H1 (cell line): ENCODE measurements at regions not wholly inside any gene's neighbourhood (a gene's known extent, or its start where the extent isn't known, plus 50 kb on each side); places are given as distances from the start of the nearest gene placed in this dataset.

Experiments
- CTCF ChIA-PET: fragments of 300-600 bp; sonication (Branson Sonifier 250); formaldehyde crosslinking; loops from one replicate; lab custom pipeline; 2021; ENCODE audit not compliant: partially characterized antibody; lab: Charles Lee
- POLR2A ChIA-PET: fragments of 300-600 bp; sonication (Branson Sonifier 250); formaldehyde crosslinking; loops from one replicate; lab custom pipeline; 2021; ENCODE audit warnings: inconsistent platforms; ENCODE audit not compliant: partially characterized antibody; lab: Charles Lee
- DNase-seq, 2 experiments: peaks; one replicate each; pipeline versions ENCODE4 v3.0.0 to v3.0.0-alpha.2; 2010 to 2022; ENCODE audit warnings: low spot score in 2 of 2, low read depth in 1 of 2, mixed read lengths in 1 of 2
- FAIRE-seq: peaks from 2 replicates; lab custom pipeline; 2011; peaks lifted over from hg19 to GRCh38; lab: Jason Lieb, UNC
- H2AFZ ChIP-seq: 2 replicates; pipeline ENCODE4 v1.8.1; 2012; ENCODE audit warnings: low read length, inconsistent platforms
- H2AK5ac ChIP-seq: 2 replicates; pipeline ENCODE4 v1.6.1; 2013; ENCODE audit warnings: low read depth, low read length
- H2BK120ac ChIP-seq: replicated peaks from 2 replicates; pipeline ENCODE3; 2013; ENCODE audit warnings: low read depth, low read length, inconsistent platforms
- H2BK12ac ChIP-seq: 2 replicates; pipeline ENCODE4 v1.6.1; 2013; ENCODE audit warnings: low read depth, low read length
- H2BK15ac ChIP-seq: 2 replicates; pipeline ENCODE4 v1.6.1; 2013; ENCODE audit warnings: low read length
- H2BK20ac ChIP-seq: 2 replicates; pipeline ENCODE4 v1.6.1; 2013; ENCODE audit warnings: low read length
- H2BK5ac ChIP-seq: 2 replicates; pipeline ENCODE4 v1.6.1; 2013; ENCODE audit warnings: low read depth, low read length
- H3K14ac ChIP-seq: 2 replicates; pipeline ENCODE4 v1.6.1; 2013; ENCODE audit warnings: inconsistent platforms; ENCODE audit not compliant: insufficient read length
- H3K18ac ChIP-seq: 2 replicates; pipeline ENCODE4 v1.6.1; 2013; ENCODE audit warnings: low read length; ENCODE audit errors: extremely low read depth
- H3K23ac ChIP-seq: 2 replicates; pipeline ENCODE4 v1.6.1; 2013; ENCODE audit warnings: inconsistent platforms; ENCODE audit not compliant: insufficient read length
- H3K23me2 ChIP-seq: 2 replicates; pipeline ENCODE4 v1.6.1; 2013; ENCODE audit warnings: low read depth, low read length
- H3K27ac ChIP-seq: 2 replicates; pipeline ENCODE4 v1.6.1; 2011; ENCODE audit warnings: low read depth, low read length, inconsistent platforms
- H3K27me3 ChIP-seq, 4 experiments: replicated peaks in 1 of 4; 1 replicate in 1 of 4; 2 replicates in 3 of 4; pipeline versions ENCODE4 v1.6.1 to v1.8.1; 2011 to 2013; ENCODE audit warnings: low read length in 3 of 4, mild to moderate bottlenecking in 3 of 4, inconsistent platforms in 2 of 4, mixed read lengths in 2 of 4, moderate library complexity in 1 of 4; ENCODE audit not compliant: control insufficient read depth in 3 of 4, insufficient read depth in 3 of 4; ENCODE audit errors: extremely low read depth in 1 of 4
- H3K36me3 ChIP-seq, 4 experiments: 2 replicates each; pipeline versions ENCODE4 v1.6.1 to v1.8.1; 2011 to 2013; ENCODE audit warnings: mild to moderate bottlenecking in 4 of 4, low read length in 3 of 4, moderate library complexity in 2 of 4, control low read depth in 1 of 4, inconsistent platforms in 1 of 4; ENCODE audit not compliant: insufficient read depth in 4 of 4, control insufficient read depth in 2 of 4
- H3K4ac ChIP-seq: replicated peaks from 2 replicates; pipeline ENCODE3; 2013; ENCODE audit warnings: low read length, low read depth, mixed read lengths, inconsistent platforms; ENCODE audit not compliant: insufficient read length
- H3K4me1 ChIP-seq, 4 experiments: replicated peaks in 1 of 4; 1 replicate in 1 of 4; 2 replicates in 3 of 4; pipeline versions ENCODE4 v1.6.1 to v1.8.1; 2011 to 2013; ENCODE audit warnings: low read length in 3 of 4, inconsistent platforms in 2 of 4, mixed read lengths in 1 of 4; ENCODE audit not compliant: insufficient read depth in 4 of 4, control insufficient read depth in 3 of 4
- H3K4me2 ChIP-seq, 2 experiments: 2 replicates each; pipeline versions ENCODE4 v1.6.1 to v1.8.1; 2011 to 2013; ENCODE audit warnings: low read depth in 2 of 2, low read length in 2 of 2, control low read depth in 1 of 2, inconsistent platforms in 1 of 2, mild to moderate bottlenecking in 1 of 2; ENCODE audit not compliant: insufficient read depth in 1 of 2
- H3K4me3 ChIP-seq, 4 experiments: fragments of 200-600, 300-600 bp in 1 of 4; sonication (generic), shearing (Covaris generic), sonication (Bioruptor Twin) in 1 of 4; 2 replicates each; pipeline versions ENCODE4 v1.5.1 to v1.8.1; 2011 to 2016; ENCODE audit warnings: low read length in 4 of 4, low read depth in 3 of 4, control low read depth in 2 of 4, inconsistent platforms in 2 of 4, mild to moderate bottlenecking in 2 of 4, mixed read lengths in 1 of 4, moderate library complexity in 1 of 4; ENCODE audit not compliant: insufficient read depth in 2 of 4; ENCODE audit errors: extremely low read depth in 1 of 4
- H3K56ac ChIP-seq: replicated peaks from 2 replicates; pipeline ENCODE3; 2013; ENCODE audit warnings: low read depth, mild to moderate bottlenecking, mixed read lengths, low read length, inconsistent platforms; ENCODE audit not compliant: insufficient read length
- H3K79me1 ChIP-seq: 2 replicates; pipeline ENCODE4 v1.6.1; 2013; ENCODE audit warnings: low read depth, low read length, control low read depth
- H3K79me2 ChIP-seq, 2 experiments: 2 replicates each; pipeline versions ENCODE4 v1.6.1 to v1.8.1; 2012 to 2013; ENCODE audit warnings: low read length in 2 of 2, mild to moderate bottlenecking in 2 of 2, inconsistent platforms in 1 of 2; ENCODE audit not compliant: insufficient read depth in 2 of 2, control insufficient read depth in 1 of 2
- H3K9ac ChIP-seq, 4 experiments: replicated peaks in 1 of 4; 1 replicate in 1 of 4; 2 replicates in 3 of 4; pipeline versions ENCODE4 v1.6.1 to v1.8.1; 2011 to 2013; ENCODE audit warnings: low read depth in 3 of 4, low read length in 3 of 4, control low read depth in 2 of 4, mild to moderate bottlenecking in 2 of 4, moderate library complexity in 2 of 4, inconsistent platforms in 1 of 4; ENCODE audit errors: extremely low read depth in 1 of 4
- H3K9me3 ChIP-seq, 2 experiments: 2 replicates each; pipeline versions ENCODE4 v1.6.1 to v1.8.1; 2012 to 2013; ENCODE audit warnings: mild to moderate bottlenecking in 2 of 2, moderate library complexity in 2 of 2, control low read depth in 1 of 2, inconsistent platforms in 1 of 2, low read depth in 1 of 2, low read length in 1 of 2, mixed read lengths in 1 of 2; ENCODE audit not compliant: insufficient read depth in 2 of 2
- H4K20me1 ChIP-seq, 2 experiments: replicated peaks in 1 of 2; 2 replicates each; pipeline versions ENCODE3 to v1.8.1; 2011 to 2013; ENCODE audit warnings: inconsistent platforms in 2 of 2, low read length in 2 of 2, mild to moderate bottlenecking in 1 of 2; ENCODE audit not compliant: insufficient read depth in 2 of 2, control insufficient read depth in 1 of 2
- H4K5ac ChIP-seq: 2 replicates; pipeline ENCODE4 v1.6.1; 2013; ENCODE audit warnings: low read length, low read depth, mixed read lengths, inconsistent platforms; ENCODE audit not compliant: insufficient read length
- H4K8ac ChIP-seq: 2 replicates; pipeline ENCODE4 v1.8.0; 2013; ENCODE audit warnings: mild to moderate bottlenecking, moderate library complexity, low read length, inconsistent platforms; ENCODE audit not compliant: insufficient read depth; ENCODE audit errors: extremely low read depth
- H4K91ac ChIP-seq: replicated peaks from 2 replicates; pipeline ENCODE3; 2013; ENCODE audit warnings: low read length, mixed read lengths, inconsistent platforms; ENCODE audit not compliant: insufficient read length
- BRCA1 ChIP-seq: IDR thresholded peaks from 2 replicates; pipeline ENCODE4 v1.6.1; 2012; ENCODE audit warnings: low read depth, low read length, improper control_type of control experiment
- CBX8 ChIP-seq: fragments of 300-800, 300-1000 bp; sonication (generic); IDR thresholded peaks from 2 replicates; pipeline ENCODE4 v1.7.1; 2016; ENCODE audit warnings: low read depth, low read length, borderline replicate concordance
- CHD1 ChIP-seq: IDR thresholded peaks from 2 replicates; pipeline ENCODE4 v1.6.1; 2012; ENCODE audit warnings: low read depth, low read length, improper control_type of control experiment
- EGR1 ChIP-seq: IDR thresholded peaks from 2 replicates; pipeline ENCODE4 v1.6.1; 2011; ENCODE audit warnings: low read depth, low read length, borderline replicate concordance
- FOSL1 ChIP-seq: IDR thresholded peaks from 2 replicates; pipeline ENCODE4 v1.6.1; 2011; ENCODE audit warnings: mild to moderate bottlenecking, low read depth, low read length, moderate library complexity; ENCODE audit not compliant: insufficient read depth
- GTF2F1 ChIP-seq: IDR thresholded peaks from 2 replicates; pipeline ENCODE4 v1.6.1; 2012; ENCODE audit warnings: low read depth, low read length, improper control_type of control experiment, borderline replicate concordance
- HDAC2 ChIP-seq, 2 experiments: fragments of 300-600 bp in 1 of 2; sonication (generic) in 1 of 2; IDR thresholded peaks; 2 replicates each; pipeline ENCODE4 v1.6.1; 2011 to 2012; ENCODE audit warnings: low read depth in 2 of 2, low read length in 2 of 2, mild to moderate bottlenecking in 2 of 2, moderate library complexity in 2 of 2, borderline replicate concordance in 1 of 2, inconsistent platforms in 1 of 2
- NRF1 ChIP-seq: IDR thresholded peaks from 2 replicates; pipeline ENCODE4 v1.6.1; 2011; ENCODE audit warnings: mild to moderate bottlenecking, low read depth, low read length, improper control_type of control experiment
- RNF2 ChIP-seq: fragments of 200-900, 300-1000 bp; sonication (generic); IDR thresholded peaks from 2 replicates; pipeline ENCODE4 v1.7.1; 2016; ENCODE audit warnings: borderline replicate concordance, low read depth, mild to moderate bottlenecking, antibody characterized with exemption, low read length; ENCODE audit not compliant: poor library complexity, severe bottlenecking; ENCODE audit errors: missing control alignments
- SIN3A ChIP-seq, 2 experiments: IDR thresholded peaks in 1 of 2; conservative IDR thresholded peaks in 1 of 2; 2 replicates each; pipeline ENCODE4 v1.6.1; 2011 to 2012; ENCODE audit warnings: low read length in 2 of 2, improper control_type of control experiment in 1 of 2, low read depth in 1 of 2, mild to moderate bottlenecking in 1 of 2
- SP4 ChIP-seq: IDR thresholded peaks from 2 replicates; pipeline ENCODE4 v1.6.1; 2012; ENCODE audit warnings: low read length, inconsistent platforms
- SRF ChIP-seq: IDR thresholded peaks from 2 replicates; pipeline ENCODE4 v1.6.1; 2011; ENCODE audit warnings: mild to moderate bottlenecking, low read depth, low read length, moderate library complexity
- TEAD4 ChIP-seq: IDR thresholded peaks from 2 replicates; pipeline ENCODE4 v1.6.1; 2012; ENCODE audit warnings: low read depth, low read length, inconsistent platforms, mixed read lengths
- YY1 ChIP-seq: IDR thresholded peaks from 2 replicates; pipeline ENCODE4 v1.6.1; 2011; ENCODE audit warnings: low read depth, mild to moderate bottlenecking, low read length
- ZNF274 ChIP-seq: IDR thresholded peaks from 2 replicates; pipeline ENCODE4 v1.7.0; 2012; ENCODE audit warnings: low read length, borderline replicate concordance; ENCODE audit errors: extremely low read depth
- WGBS, 2 experiments: shearing (Covaris generic) in 1 of 2; methylation state at CpG; one replicate each; pipeline versions ENCODE4 v1.1.6 to v1.1.7; 2013 to 2015; ENCODE audit warnings: low lambda C conversion rate in 2 of 2, mixed read lengths in 2 of 2, inconsistent platforms in 1 of 2, low coverage in 1 of 2, missing lambda C conversion rate in 1 of 2; ENCODE audit not compliant: insufficient replicate concordance in 2 of 2, insufficient coverage in 1 of 2, insufficient read length in 1 of 2; ENCODE audit errors: extremely low coverage in 1 of 2, missing lambda C conversion rate in 1 of 2; 5-methylcytosine and 5-hydroxymethylcytosine counted together

GRCh38 chr20:48211847-48212246 is 426.6 kb upstream of the SULF2 start:
- Histone ChIP-seq H3K4me2 (no peak overlapping the region), H3K4me3 (no peak overlapping the region), H2BK20ac (no peak overlapping the region)
- WGBS, 2 experiments, result 84% methylated on average over 5 of the region's 5 CpGs; no CpG with 5 or more reads in 1 of the 2 experiments
- TF ChIP-seq FOSL1 (no peak), SRF (no peak), CHD1 (no peak), SP4 (no peak), TEAD4 (no peak), CBX8 (no peak), EGR1 (no peak), YY1 (no peak), GTF2F1 (no peak), RNF2 (no peak), BRCA1 (no peak), ZNF274 (no peak), SIN3A (conservative IDR thresholded peaks at IDR 0.05 in 1 of 2, IDR thresholded peaks at IDR 0.05 in 1 of 2; ENCODE audit: low read depth in 1 of 2, low read length in 2 of 2) (no peak), HDAC2 (IDR thresholded peaks at IDR 0.05; ENCODE audit: borderline replicate concordance in 1 of 2, low read depth in 2 of 2, low read length in 2 of 2) (no peak), NRF1 (no peak)
- TF ChIP-seq, all 59 proteins: peak for 0
- Histone ChIP-seq H4K91ac (no peak overlapping the region), H2AK5ac (no peak overlapping the region), H3K56ac (no peak overlapping the region), H3K4ac (no peak overlapping the region), H2BK120ac (no peak overlapping the region), H3K27me3 (no peaks in the 10 kb centered on the region), H2BK5ac (no peak overlapping the region), H3K27ac (no peak overlapping the region), H2BK15ac (no peak overlapping the region), H3K36me3 (no peaks in the 10 kb centered on the region), H3K23me2 (peaks cover 4% of the 10 kb centered on the region; the same call in 1 of the 2 replicates), H3K79me2 (no peaks in the 10 kb centered on the region), H4K20me1 (no peaks in the 10 kb centered on the region), H3K4me1 (peaks cover 0 to 2% (median 0%) of the 10 kb centered on the region in 4 experiments; a peak in 2 of 7 replicates), H3K23ac (no peak overlapping the region), H3K14ac (no peak overlapping the region), H2AFZ (no peak overlapping the region), H3K79me1 (no peaks in the 10 kb centered on the region), H4K8ac (no peak overlapping the region), H3K18ac (no peak overlapping the region), H4K5ac (no peak overlapping the region), H2BK12ac (no peak overlapping the region), H3K9me3 (no peaks in the 10 kb centered on the region), H3K9ac (no peak overlapping the region)
- no peak for FAIRE-seq
- no peak for DNase-seq
- ChIA-PET CTCF (interaction anchor here (0.9 kb wide), 1 partner anchor 71 kb away, joined by 3 read pairs; no protein-coding TSS in a partner anchor), POLR2A (no interaction called here)
